Body of pancreas (tissue), 4 donors: ENCODE measurements at regions not wholly inside any gene's neighbourhood (a gene's known extent, or its start where the extent isn't known, plus 50 kb on each side); places are given as distances from the start of the nearest gene placed in this dataset.

ENCODE experiments used
- ATAC-seq: fragments of 150-250 bp; one replicate; pipeline ENCODE4 v1.9.1; 2016
- DNase-seq, 4 donors: peaks; one replicate each; pipeline ENCODE4 v3.0.0-alpha.2; 2019
- H3K27ac ChIP-seq, 4 donors: fragments of 200-600 bp; sonication (generic); 1 replicate in 3 of 4; 2 replicates in 1 of 4; pipeline versions ENCODE4 v1.5.1 to v1.6.1; 2016 to 2019; ENCODE audit warnings: mild to moderate bottlenecking in 1 of 4, mixed read lengths in 1 of 4, moderate library complexity in 1 of 4
- H3K27me3 ChIP-seq, 2 donors: fragments of 200-600 bp; sonication (generic); one replicate each; pipeline ENCODE4 v1.6.0; 2016; ENCODE audit warnings: mild to moderate bottlenecking in 1 of 2
- H3K36me3 ChIP-seq, 2 donors: fragments of 200-600 bp; sonication (generic); replicated peaks in 1 of 2; 2 replicates each; pipeline ENCODE4 v1.5.1; 2016; ENCODE audit warnings: low read depth in 2 of 2; ENCODE audit not compliant: insufficient read depth in 1 of 2
- H3K4me1 ChIP-seq: fragments of 200-600 bp; sonication (generic); one replicate; pipeline ENCODE4 v1.6.0; 2016
- H3K4me3 ChIP-seq, 2 donors: fragments of 200-600 bp; sonication (generic); 1 replicate in 1 of 2; 2 replicates in 1 of 2; pipeline ENCODE4 v1.5.1; 2016 to 2019
- H3K9me3 ChIP-seq, 3 donors: fragments of 200-600 bp; sonication (generic); 1 replicate in 2 of 3; 2 replicates in 1 of 3; pipeline ENCODE4 v1.5.1; 2016
- POLR2A ChIP-seq, 3 donors: fragments of 450-650 bp; IDR thresholded peaks; one replicate each; pipeline ENCODE4 v1.6.1; 2016; ENCODE audit warnings: antibody characterized with exemption in 3 of 3, mild to moderate bottlenecking in 2 of 3
- WGBS, 2 donors: methylation state at CpG; one replicate each; pipeline ENCODE4 v1.1.5; 2017; 5-methylcytosine and 5-hydroxymethylcytosine counted together
- intact Hi-C: fragments of 100-400 bp; cut with DNase I; formaldehyde crosslinking; loops from one replicate; pipeline ENCODE4 v1.15.1; 2023
- TF ChIP-seq, protein P1 (sequence below), 7 experiments: fragments of 450-650 bp in 4 of 7; fragments of 200-600 bp in 3 of 7; sonication (generic) in 3 of 7; IDR thresholded peaks; one replicate each; pipeline ENCODE4 v1.5.1; 2016 to 2019; ENCODE audit warnings: antibody characterized with exemption in 7 of 7

GRCh38 chr1:222928212-222928611 is 113.4 kb downstream of the DISP1 start:
- H3K4me1 ChIP-seq, result peaks cover 24% of the 10 kb centered on the region
- peak in 2 of 3 donors; percentile 28 to 43 for TF ChIP-seq POLR2A (IDR thresholded peaks at IDR 0.05)
- TF ChIP-seq, protein P1, sequence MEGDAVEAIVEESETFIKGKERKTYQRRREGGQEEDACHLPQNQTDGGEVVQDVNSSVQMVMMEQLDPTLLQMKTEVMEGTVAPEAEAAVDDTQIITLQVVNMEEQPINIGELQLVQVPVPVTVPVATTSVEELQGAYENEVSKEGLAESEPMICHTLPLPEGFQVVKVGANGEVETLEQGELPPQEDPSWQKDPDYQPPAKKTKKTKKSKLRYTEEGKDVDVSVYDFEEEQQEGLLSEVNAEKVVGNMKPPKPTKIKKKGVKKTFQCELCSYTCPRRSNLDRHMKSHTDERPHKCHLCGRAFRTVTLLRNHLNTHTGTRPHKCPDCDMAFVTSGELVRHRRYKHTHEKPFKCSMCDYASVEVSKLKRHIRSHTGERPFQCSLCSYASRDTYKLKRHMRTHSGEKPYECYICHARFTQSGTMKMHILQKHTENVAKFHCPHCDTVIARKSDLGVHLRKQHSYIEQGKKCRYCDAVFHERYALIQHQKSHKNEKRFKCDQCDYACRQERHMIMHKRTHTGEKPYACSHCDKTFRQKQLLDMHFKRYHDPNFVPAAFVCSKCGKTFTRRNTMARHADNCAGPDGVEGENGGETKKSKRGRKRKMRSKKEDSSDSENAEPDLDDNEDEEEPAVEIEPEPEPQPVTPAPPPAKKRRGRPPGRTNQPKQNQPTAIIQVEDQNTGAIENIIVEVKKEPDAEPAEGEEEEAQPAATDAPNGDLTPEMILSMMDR (IDR thresholded peaks at IDR 0.05), result no peak
- no peaks in the 10 kb centered on the region for H3K36me3 ChIP-seq
- H3K4me3 ChIP-seq, result no peak overlapping the region
- intact Hi-C loops, result no loop called here
- H3K27ac ChIP-seq, result peak overlapping the region in 3 of 4 donors; percentile 33 to 55 (median 36)
- 2 to 17% methylated on average over 3 of the region's 3 CpGs for WGBS, 2 donors
- DNase-seq (peak; percentile 65 to 83 (median 74)), ATAC-seq (peak; percentile 94)
- no peaks in the 10 kb centered on the region for H3K9me3 ChIP-seq
- no peaks in the 10 kb centered on the region for H3K27me3 ChIP-seq

- no peak for TF ChIP-seq POLR2A (IDR thresholded peaks at IDR 0.05)
- TF ChIP-seq, protein P1 (IDR thresholded peaks at IDR 0.05), result no peak
- ATAC-seq (no peak), DNase-seq (no peak)
- Histone ChIP-seq H3K36me3 (no peaks in the 10 kb centered on the region), H3K27ac (no peak overlapping the region), H3K9me3 (no peaks in the 10 kb centered on the region), H3K27me3 (no peaks in the 10 kb centered on the region), H3K4me1 (peaks cover 17% of the 10 kb centered on the region), H3K4me3 (no peak overlapping the region)
- intact Hi-C loops, result no loop called here
These were observed 115.2 kb downstream of the DISP1 start for GRCh38 chr1:222930070-222930469.

- ATAC-seq (no peak), DNase-seq (no peak)
- H3K9me3 ChIP-seq, result no peaks in the 10 kb centered on the region
- no peaks in the 10 kb centered on the region for H3K27me3 ChIP-seq
- no peak for TF ChIP-seq POLR2A (IDR thresholded peaks at IDR 0.05)
- TF ChIP-seq, protein P1 (IDR thresholded peaks at IDR 0.05), result no peak
- H3K36me3 ChIP-seq, result no peaks in the 10 kb centered on the region
- peak overlapping the region in 1 of 4 donors; percentile 9 for H3K27ac ChIP-seq
- peaks cover 17% of the 10 kb centered on the region for H3K4me1 ChIP-seq
- WGBS, 2 donors, result 70 to 75% methylated on average over 1 of the region's 1 CpG
- H3K4me3 ChIP-seq, result no peak overlapping the region
- intact Hi-C loops, result no loop called here
These were observed 116.2 kb downstream of the DISP1 start for GRCh38 chr1:222931023-222931422.

DNA sequence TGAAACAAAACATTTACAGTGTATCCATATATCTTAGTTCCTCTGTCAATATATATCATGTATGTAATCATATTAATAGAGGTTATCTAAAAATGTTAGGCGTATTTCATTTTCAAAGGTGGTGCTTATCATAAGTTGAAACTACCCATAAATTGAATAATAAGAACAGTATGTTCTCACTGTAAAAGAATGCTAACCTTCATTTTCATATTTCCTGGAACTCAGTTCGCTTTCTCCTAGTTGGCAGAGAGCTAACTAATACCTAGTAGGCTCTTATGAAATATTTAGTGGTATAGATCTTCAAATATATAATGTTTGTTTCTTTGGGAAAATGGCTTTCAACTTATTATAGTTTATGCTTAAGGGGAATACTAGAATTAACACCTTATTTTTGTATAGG is 118.4 kb downstream of the DISP1 start:
- H3K27me3 ChIP-seq, result no peaks in the 10 kb centered on the region
- no peak for ATAC-seq
- DNase-seq, result no peak
- H3K36me3 ChIP-seq, result no peaks in the 10 kb centered on the region
- no peaks in the 10 kb centered on the region for H3K9me3 ChIP-seq
- intact Hi-C loops, result no loop called here
- peak overlapping the region in 1 of 4 donors; percentile 21 for H3K27ac ChIP-seq
- TF ChIP-seq, protein P1 (IDR thresholded peaks at IDR 0.05), result no peak
- no peak for TF ChIP-seq POLR2A (IDR thresholded peaks at IDR 0.05)
- WGBS, 2 donors, result 64 to 65% methylated on average over 2 of the region's 2 CpGs
- peaks cover 10% of the 10 kb centered on the region for H3K4me1 ChIP-seq
- H3K4me3 ChIP-seq, result no peak overlapping the region

GRCh38 chr1:222935239-222935900 is 120.5 kb downstream of the DISP1 start:
- Histone ChIP-seq H3K36me3 (no peaks in the 10 kb centered on the region), H3K27ac (no peak overlapping the region), H3K9me3 (no peaks in the 10 kb centered on the region), H3K27me3 (no peaks in the 10 kb centered on the region), H3K4me1 (peaks cover 6% of the 10 kb centered on the region), H3K4me3 (no peak overlapping the region)
- intact Hi-C loops, result no loop called here
- ATAC-seq, result no peak
- DNase-seq, result no peak
- WGBS, 2 donors, result 90 to 100% methylated on average over 3 of the region's 3 CpGs
- TF ChIP-seq POLR2A (IDR thresholded peaks at IDR 0.05), result no peak
- TF ChIP-seq, protein P1 (IDR thresholded peaks at IDR 0.05), result no peak
